KMS-11 (cell line): ENCODE measurements at regions not wholly inside any gene's neighbourhood (a gene's known extent, or its start where the extent isn't known, plus 50 kb on each side); places are given as distances from the start of the nearest gene placed in this dataset.

Experiments
- H2AFZ ChIP-seq: fragments of 200-600 bp; sonication (generic); 2 replicates; pipeline ENCODE4 v1.6.1; 2016; ENCODE audit warnings: antibody characterized with exemption, mixed run types, low read depth
- H3K27ac ChIP-seq: fragments of 200-600 bp; sonication (generic); 2 replicates; pipeline ENCODE4 v1.6.1; 2016; ENCODE audit warnings: mild to moderate bottlenecking, mixed run types
- H3K27me3 ChIP-seq: fragments of 200-600 bp; sonication (generic); 2 replicates; pipeline ENCODE4 v1.6.1; 2017; ENCODE audit warnings: mild to moderate bottlenecking, low read depth, mixed run types, moderate library complexity; ENCODE audit not compliant: insufficient read depth
- H3K36me3 ChIP-seq: fragments of 200-600 bp; sonication (generic); 2 replicates; pipeline ENCODE4 v1.6.1; 2017; ENCODE audit warnings: mild to moderate bottlenecking, mixed run types; ENCODE audit not compliant: insufficient read depth
- H3K4me1 ChIP-seq: fragments of 200-600 bp; sonication (generic); 2 replicates; pipeline ENCODE4 v1.6.1; 2016; ENCODE audit warnings: mild to moderate bottlenecking, low read depth, mixed run types; ENCODE audit not compliant: poor library complexity, severe bottlenecking
- H3K4me2 ChIP-seq: fragments of 200-600 bp; sonication (generic); 2 replicates; pipeline ENCODE4 v1.7.0; 2016; ENCODE audit warnings: mild to moderate bottlenecking, mixed run types
- H3K4me3 ChIP-seq: fragments of 200-600 bp; sonication (generic); IDR thresholded peaks from 2 replicates; pipeline ENCODE4 v1.6.1; 2017; ENCODE audit warnings: low read depth, low read length, mixed read lengths; ENCODE audit not compliant: insufficient read depth
- H3K79me2 ChIP-seq: fragments of 200-600 bp; sonication (generic); 2 replicates; pipeline ENCODE4 v1.6.1; 2016; ENCODE audit warnings: low read depth, mixed run types; ENCODE audit not compliant: insufficient read depth
- H3K9ac ChIP-seq: fragments of 200-600 bp; sonication (generic); 2 replicates; pipeline ENCODE4 v1.6.1; 2016; ENCODE audit warnings: mild to moderate bottlenecking, mixed run types
- H4K20me1 ChIP-seq: fragments of 200-600 bp; sonication (generic); 2 replicates; pipeline ENCODE4 v1.6.1; 2016; ENCODE audit warnings: mild to moderate bottlenecking, mixed run types; ENCODE audit not compliant: insufficient read depth
- CTCF ChIP-seq: fragments of 200-600 bp; sonication (generic); conservative IDR thresholded peaks from 2 replicates; pipeline ENCODE4 v1.6.1; 2017; ENCODE audit warnings: low read depth, mild to moderate bottlenecking, antibody characterized with exemption, low read length, moderate library complexity, mixed read lengths

- Histone ChIP-seq H3K79me2 (no peaks in the 10 kb centered on the region), H3K4me1 (peaks cover 2% of the 10 kb centered on the region), H3K36me3 (no peaks in the 10 kb centered on the region), H3K4me2 (no peak overlapping the region), H2AFZ (no peak overlapping the region), H3K27ac (no peak overlapping the region), H4K20me1 (no peaks in the 10 kb centered on the region), H3K9ac (no peak overlapping the region), H3K4me3 (no peak overlapping the region), H3K27me3 (no peaks in the 10 kb centered on the region)
- no peak for TF ChIP-seq CTCF
Observed at GRCh38 chr5:167918813-167919483, 372.5 kb upstream of the WWC1 start.

GRCh38 chr5:167920589-167920988, 370.9 kb upstream of the WWC1 start:
- no peaks in the 10 kb centered on the region for H3K27me3 ChIP-seq
- no peak overlapping the region for H2AFZ ChIP-seq
- no peaks in the 10 kb centered on the region for H3K4me1 ChIP-seq
- H3K27ac ChIP-seq = no peak overlapping the region
- H3K36me3 ChIP-seq = no peaks in the 10 kb centered on the region
- TF ChIP-seq CTCF = no peak
- no peak overlapping the region for H3K9ac ChIP-seq
- H3K4me3 ChIP-seq = no peak overlapping the region
- H3K79me2 ChIP-seq = no peaks in the 10 kb centered on the region
- no peak overlapping the region for H3K4me2 ChIP-seq
- no peaks in the 10 kb centered on the region for H4K20me1 ChIP-seq

- Histone ChIP-seq H4K20me1 (no peaks in the 10 kb centered on the region), H3K4me3 (no peak overlapping the region), H3K4me1 (no peaks in the 10 kb centered on the region), H2AFZ (no peak overlapping the region), H3K27me3 (no peaks in the 10 kb centered on the region), H3K79me2 (no peaks in the 10 kb centered on the region), H3K4me2 (no peak overlapping the region), H3K36me3 (no peaks in the 10 kb centered on the region), H3K27ac (no peak overlapping the region), H3K9ac (no peak overlapping the region)
- TF ChIP-seq CTCF = no peak
Observed at GRCh38 chr5:167921796-167922195, 369.6 kb upstream of the WWC1 start.

- H3K27me3 ChIP-seq = no peaks in the 10 kb centered on the region
- no peaks in the 10 kb centered on the region for H3K4me1 ChIP-seq
- H4K20me1 ChIP-seq = no peaks in the 10 kb centered on the region
- no peak overlapping the region for H3K9ac ChIP-seq
- H3K36me3 ChIP-seq = no peaks in the 10 kb centered on the region
- no peak for TF ChIP-seq CTCF
- no peaks in the 10 kb centered on the region for H3K79me2 ChIP-seq
- H3K4me2 ChIP-seq = no peak overlapping the region
- no peak overlapping the region for H3K4me3 ChIP-seq
- no peak overlapping the region for H3K27ac ChIP-seq
- H2AFZ ChIP-seq = no peak overlapping the region
Observed at GRCh38 chr5:167923396-167923795, 368.0 kb upstream of the WWC1 start.
